ENCODE measurements at regions not wholly inside any gene's neighbourhood (a gene's known extent, or its start where the extent isn't known, plus 50 kb on each side); places are given as distances from the start of the nearest gene placed in this dataset.
"Not testable (repeated sequence)": the region's sequence is repeated elsewhere in the genome, so short reads cannot be mapped to it uniquely, and the experiment has no call there.

DNA sequence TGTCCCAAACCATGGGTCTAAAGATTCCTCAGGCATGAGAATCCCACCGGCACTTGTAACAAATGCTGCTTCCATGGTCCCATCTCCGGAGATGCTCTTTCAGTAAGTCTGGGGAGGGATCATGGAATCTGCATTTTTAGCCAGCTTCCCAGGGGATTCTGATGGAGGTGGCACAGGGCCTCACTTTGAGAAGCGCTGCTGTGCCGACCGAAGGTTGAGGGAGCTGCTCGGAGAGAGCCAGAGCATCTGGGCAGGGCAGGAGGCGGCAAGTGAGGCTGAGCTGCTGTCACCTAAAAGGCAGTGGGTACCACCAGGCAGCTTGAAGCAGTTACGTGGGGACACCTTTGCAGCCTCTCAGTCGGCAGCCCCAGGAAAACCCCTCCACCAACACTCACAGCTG lies 100.2 kb upstream of the CDYL start:
- DNase-seq, result no peak

DNA sequence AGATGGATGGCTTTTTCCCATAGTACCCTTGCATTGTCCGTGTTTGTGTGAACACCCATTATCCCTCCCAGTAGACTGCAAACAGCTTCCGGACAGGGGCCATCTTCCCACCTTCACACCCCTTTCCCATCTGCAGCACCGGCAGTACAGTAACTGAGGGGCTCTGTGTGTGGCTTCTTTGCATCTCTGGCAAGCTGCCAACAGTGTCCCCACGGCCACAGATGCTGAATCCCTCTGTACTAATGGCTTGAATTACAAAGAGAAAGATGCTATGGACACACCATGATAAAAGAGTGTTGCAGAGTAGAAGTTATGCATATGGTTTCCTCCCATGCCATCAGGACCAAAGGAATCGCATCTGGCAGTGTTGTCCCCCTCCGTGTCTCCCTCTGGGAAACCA lies 101.1 kb upstream of the CDYL start:
- no peak for DNase-seq

DNA sequence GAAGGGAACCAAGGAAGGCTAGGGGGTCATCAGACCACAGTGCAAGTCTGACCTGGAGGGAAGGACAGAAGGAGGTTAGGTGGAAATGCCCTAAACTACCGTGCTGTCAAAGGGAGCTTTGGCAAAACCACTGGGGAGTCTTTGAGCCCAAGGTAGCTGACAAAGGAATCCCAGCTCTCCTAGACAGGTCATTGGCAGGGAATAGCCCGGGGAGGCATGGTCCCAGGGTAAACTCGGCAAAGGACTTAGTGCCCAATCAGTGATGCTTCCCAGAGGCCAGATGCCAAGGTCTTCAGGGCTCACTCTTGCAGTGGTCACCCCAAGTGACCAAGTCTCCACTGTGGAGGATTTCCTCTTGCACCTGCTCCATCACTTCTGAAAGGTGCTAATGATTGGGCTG lies 102.3 kb upstream of the CDYL start:
- no peak for DNase-seq

DNA sequence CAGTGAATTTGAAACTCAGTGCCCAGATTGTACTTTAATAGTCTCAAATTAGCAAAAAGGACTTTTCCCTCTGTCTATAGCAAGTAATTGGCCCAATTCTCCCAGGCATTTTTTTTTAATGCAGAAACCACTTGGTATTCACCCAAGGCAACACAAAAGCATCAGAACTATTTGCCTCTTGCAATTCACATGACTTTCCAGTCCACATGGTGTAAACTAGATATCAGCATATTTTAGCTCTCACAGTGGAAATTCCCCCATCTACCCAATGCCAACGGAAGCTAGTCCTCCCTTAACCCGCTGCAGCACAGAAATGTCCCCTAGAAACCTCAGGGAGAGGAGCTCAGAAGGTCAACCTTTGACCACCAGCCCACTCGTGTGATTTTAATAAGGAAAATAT lies 103.4 kb upstream of the CDYL start:
- no peak for DNase-seq

DNA sequence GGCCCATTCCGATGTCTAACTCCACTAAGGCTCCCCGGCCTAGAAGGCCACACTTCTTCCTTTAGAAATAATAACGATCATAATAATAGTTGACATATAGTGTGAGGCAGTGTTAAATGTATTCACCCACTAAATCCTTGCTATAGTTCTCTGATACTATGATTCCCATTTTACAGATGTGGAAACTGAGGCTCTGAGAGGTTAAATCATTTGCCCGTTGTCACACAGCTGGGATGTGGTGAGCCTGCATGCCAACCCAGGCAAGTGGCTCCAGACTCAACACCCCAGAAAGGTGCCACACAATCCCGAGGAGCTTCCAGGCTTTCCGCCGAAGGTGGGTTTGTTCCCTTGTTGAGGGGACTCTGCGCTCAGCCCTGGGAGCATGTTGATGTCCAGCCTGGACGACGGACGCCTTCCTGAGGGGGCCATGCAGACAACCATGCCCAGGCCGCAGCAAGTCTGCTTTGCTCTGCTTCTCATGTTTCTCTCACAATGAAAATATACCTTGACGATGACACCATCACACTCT lies 104.6 kb upstream of the CDYL start:
- DNase-seq, result no peak

DNA sequence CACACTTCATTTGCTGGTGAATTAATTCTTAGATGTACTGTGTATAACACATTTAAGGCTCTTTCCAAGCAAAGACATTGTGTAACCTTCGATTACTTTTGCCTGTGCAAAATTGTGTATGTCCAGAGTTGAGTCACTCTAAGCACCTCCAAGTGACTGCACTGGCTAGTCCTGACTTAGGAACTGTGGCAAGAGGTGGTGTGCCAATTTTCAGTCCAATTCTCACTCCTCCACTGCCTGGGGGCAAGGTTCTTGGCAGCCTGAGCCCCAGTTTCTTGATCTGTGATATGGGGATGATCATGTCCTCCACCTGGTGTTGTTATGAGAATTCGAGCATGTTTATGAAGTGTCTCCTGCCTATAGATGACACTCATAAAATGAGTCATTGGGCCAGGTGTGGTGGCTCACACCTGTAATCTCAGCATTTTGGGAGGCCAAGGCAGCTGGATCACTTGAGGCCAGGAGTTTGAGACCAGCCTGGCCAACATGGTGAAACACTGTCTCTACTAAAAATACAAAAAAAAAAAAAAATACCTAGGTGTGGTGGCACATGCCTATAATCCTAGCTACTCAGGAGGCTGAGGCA lies 105.3 kb upstream of the CDYL start:
- no peak for DNase-seq

DNA sequence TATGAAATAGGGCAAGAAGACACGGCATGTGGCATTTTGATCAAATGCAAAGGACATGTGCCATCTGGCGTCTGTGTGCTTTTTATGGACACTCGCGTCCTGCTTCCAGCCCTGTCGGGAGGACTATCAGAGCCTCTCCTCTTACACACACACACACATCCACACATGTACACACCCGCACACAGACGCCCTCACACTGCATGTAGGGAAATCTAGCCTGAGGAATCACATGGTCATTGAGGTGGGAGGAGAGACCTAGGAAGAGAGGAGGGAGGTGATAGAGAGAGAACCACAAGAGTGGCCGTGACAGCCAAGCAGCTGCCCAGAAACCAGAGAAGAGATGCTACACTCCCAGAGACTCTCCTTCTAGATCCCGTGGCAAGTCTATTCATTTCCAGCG lies 105.9 kb upstream of the CDYL start:
- DNase-seq, result no peak

DNA sequence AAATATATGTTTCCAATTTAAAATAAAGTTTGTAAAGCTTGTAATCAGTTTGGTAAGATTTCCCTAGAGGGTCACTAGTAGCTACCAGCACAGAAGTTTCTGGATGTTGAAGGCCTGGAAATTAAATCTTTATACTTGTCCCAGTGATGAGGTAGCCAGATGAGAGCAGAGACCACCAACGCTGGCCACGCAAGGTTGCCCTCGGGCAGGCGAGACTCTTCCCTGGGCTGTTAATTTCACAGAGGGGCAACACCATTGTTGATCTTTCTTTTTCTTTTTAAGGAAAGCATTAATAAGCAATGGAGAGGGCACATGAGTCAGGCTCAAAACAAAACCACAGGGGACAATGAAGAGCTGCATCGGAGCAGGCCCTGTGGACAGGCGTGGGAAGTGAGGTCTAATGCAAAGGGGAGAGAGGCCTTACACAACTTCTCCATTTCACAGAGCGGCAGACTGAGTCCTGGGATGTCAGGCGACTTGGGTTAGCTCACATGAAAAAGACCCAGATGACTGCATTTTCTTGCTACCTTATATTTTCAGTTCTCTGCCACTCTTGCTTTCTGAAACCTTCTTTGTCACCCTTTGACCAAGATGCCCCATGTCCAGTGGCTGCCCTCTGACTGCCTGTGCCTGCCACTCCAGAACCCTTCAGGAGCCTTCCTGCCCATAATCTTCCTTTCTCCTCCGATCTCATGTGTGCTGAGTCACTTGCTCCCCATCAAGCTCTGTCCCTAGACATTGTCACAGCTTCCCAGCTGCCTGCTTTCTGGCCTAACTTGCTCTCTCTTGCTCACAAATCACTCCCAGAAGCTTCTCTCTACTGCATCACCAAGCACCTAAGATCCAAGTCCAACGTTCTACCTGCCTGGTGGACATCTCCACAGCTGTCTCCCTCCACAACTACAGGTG lies 107.7 kb upstream of the CDYL start:
- no peak for DNase-seq

DNA sequence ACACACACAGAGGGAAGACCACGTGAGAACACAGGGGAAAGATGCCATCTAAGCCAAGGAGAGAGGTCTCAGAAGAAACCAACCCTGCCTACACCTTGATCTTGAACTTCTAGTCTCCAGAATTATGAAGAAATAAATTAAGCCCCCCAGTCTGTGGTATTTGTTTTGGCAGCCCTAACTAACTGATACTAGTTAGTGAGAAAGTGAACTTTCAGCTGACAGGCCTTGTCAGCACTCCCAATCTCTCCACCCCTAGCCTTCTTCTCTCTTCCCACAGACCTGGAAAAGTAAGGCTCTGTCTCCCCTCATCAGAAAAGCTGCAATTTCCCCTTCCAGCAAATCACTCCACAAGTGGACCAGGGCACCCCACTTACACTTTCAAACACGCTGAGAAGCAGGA lies 108.6 kb upstream of the CDYL start:
- no peak for DNase-seq

DNA sequence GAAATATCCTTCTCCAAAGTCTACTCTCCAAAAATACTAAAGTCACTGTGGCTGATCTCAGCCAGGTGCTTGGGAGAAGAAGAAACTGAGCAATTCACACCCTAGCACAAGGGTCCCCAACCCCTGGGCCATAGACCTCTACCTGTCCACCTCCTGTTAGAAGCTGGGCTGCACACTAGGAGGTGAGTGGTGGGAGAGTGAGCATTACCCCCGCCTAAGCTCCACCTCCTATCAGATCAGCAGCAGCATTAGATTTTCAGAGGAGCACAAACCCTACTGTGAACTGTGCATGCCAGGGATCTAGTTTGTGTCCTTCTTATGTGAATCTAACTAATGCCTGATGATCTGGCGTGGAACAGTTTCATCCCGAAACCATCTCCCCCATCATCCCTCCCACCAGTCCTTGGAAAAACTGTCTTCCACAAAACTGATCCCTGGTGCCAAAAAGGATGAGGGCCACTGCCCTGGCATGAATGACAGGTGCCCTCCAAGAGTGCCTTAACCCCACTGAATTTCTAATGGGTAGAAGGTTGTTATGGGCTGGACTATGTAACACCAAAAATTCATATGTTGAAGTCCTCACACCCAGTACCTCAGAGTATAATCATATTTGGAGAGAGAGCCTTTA lies 109.2 kb upstream of the CDYL start:
- DNase-seq, result no peak

DNA sequence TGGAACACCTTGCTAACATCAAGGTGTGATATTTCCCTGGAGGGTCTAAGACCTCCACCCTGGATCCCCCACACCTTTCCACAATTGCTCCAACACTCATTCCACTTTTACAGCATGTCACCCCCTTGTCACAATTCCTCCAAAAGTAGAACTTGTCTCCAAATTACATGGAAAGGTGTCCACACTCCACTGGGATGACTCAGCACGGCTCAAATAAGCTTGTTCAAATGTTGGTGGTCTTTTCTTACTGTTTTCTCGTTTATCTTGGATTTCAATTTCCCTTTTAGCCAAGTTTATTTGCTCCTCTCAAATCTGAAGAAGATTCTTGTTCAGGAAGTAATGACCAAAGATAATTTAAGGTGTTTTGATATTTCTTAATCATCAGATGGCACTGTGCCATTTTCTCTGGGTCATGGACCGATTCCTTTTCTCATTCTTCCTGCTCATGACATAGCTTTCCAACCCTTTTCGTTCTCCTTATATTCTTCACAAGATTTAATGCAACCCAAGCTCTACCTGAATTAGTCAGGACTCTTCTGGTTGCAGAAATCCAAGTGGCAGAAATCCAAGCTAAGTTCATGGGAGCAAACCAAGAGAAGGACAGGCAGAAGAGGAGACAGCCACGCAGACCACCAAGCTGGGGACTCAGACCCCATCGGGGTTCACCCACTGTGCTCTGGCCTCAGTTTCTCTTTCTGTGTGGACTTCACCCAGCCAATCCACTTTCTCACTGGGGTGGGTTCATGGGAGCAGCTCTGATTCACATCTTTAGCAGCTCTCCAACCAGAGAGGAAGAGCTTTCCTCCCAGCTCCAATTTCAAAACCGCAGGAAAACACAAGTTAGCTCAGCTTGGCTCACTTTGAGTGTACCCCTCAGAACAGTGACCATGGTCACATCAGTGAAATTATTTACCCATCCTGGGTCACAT lies 110.5 kb upstream of the CDYL start:
- no peak for DNase-seq

DNA sequence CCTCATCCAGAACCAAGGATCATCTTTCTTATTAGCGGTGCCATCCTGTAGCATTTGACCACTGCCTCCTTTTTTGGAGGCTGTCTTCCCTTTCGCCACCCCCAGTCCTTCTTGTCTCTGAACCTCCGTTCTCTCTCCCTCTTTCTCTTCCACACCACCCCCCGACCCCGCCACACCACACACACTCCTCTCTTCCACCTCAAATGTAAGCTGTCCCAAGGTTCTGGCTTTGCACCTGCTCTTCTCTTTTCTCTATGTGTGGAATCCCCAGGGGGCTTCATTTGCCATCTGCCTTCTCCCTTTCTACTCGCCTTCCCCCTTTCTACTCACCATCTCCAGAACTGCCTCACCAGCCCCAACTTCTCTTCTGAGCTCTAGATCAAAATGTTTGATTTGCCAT lies 111.3 kb upstream of the CDYL start:
- DNase-seq, result no peak

DNA sequence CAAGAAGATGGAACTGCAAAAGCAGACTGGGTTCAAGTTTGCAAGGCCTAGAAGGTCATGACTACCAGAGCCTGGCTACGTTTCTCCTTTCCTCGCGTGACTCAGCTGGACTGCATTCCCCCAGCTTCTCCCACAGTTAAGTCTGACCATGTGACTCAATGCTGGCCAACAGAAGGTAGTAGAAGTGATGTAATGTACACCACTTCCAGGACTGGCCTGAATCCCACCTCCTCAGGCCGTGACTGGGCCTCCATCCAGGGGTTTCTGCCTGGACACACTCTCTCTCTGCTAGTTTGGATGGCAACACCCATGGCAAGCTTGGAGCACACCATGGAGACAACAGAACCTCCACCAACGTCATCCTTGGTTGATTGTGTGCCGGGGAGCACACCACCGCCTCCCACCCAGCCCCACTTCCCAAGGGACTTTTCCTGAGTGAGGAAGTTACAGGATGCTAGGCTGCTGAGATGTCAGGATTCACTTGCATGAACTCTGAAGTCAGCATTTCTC lies 112.0 kb upstream of the CDYL start:
- no peak for DNase-seq

DNA sequence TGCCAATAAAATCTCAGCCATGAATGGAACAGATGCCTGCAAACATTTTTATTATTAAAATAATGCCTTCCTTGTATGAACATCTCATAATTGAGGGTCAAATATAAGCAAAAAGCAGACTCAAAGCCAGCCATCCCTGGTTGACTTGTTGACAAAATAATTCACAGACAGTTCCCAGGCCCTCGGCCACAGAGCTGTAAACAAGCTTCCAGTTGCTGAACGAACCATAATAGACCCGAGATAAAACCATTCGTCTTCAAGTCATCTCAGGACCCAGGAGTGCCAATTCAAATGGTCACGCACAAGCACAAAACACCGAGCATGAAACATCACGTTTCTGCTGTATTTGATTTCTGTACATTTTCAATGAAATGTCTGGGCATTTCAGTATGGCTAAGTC lies 113.3 kb upstream of the CDYL start:
- DNase-seq, result no peak

DNA sequence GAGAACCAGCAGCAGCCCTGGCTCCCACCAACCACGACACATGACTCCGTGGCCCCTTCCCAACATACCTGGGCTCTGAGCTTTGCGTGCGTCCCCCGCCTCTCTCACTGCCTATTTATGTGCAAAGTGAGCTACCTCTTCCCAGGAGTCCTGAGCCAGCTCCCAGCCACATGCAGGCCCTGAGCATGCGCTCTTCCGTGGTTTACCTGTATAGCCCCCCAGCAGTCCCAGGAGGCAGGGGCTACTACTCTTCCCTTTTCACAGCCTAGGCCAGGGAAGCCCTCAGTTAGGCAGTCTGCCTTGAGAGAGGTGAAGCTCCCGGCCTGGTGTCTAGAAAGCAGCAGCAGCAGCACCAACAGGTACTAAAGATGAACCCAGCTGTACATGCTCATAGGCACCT lies 114.8 kb upstream of the CDYL start:
- DNase-seq, result no peak

DNA sequence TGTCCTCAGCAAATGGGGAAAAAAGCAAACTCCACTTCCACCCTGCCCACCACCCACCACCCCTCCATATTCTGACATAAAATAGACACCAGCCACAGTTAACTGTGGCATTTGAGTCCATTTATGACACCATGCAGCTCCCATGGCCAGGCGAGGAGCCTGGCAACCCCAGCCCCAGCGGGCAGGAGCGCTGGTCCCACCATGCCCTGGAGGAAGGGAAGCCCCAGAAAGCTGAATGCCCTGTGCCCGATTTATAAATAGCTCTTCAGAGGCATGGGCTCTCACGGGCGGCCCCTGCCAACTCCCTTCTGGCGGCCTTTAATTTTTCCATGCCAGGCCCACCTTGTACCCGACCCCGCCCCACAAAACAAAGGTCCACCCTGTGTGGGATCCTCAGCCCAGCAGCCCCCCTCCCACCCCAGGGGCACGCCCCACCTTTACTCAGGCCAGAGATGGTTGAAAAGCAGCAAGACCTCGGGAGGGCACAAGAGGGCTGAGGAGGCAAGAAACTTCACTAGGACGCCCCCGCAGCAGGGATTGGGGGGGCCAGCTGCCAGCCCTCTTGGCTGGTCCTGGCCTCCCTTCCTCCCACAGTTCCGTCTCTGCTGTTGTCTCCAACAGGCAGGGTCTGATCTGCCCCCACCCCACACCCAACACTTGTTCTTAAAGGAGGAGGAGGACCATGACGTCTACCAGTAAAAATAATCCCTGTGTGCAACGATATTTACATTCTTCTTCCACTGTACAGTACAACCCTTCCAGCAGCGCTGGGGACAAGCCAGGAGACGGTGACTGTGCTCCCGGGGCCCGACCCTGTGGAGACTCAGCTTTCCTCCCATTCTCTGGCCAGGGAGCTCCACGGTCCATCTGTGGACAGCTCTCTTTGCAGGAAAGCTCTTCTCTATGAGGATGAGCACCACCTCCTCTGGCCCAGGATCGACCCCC lies 115.6 kb upstream of the CDYL start:
- no peak for DNase-seq

DNA sequence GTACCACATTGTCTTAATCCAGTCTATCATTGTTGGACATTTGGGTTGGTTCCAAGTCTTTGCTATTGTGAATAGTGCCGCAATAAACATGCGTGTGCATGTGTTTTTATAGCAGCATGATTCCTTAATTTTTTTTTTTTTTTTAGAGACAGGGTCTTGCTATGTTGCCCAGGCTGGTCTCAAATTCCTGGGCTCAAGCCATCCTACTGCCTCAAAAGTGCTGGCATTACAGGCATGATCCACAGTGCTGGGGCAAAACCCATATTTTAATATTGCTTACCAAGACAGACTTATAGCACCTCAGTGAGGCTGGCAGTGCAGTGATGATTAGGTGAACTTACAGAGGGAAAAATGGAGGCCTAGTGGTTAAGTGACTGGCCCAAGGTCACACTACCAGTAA lies 116.5 kb upstream of the CDYL start:
- not testable (repeated sequence) for DNase-seq

DNA sequence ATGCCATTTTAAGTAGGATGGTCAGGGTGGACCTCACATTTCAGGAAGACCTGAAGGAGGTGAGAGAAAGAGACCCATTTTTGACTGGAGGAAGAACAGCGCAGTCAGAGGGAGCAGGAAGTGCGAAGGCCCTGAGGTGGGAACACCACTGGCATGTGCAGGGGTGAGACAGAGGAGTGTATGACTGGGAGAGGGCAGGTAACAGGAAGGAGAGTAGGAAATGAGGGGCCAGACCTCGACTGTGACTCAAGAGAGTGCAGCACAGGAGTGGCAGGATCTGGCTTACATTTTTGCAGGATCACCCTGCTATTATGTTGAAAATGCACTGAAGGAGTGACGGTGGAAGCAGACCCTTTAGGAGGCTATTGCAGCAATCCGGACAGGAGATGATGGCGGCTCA lies 117.7 kb upstream of the CDYL start:
- no peak for DNase-seq

DNA sequence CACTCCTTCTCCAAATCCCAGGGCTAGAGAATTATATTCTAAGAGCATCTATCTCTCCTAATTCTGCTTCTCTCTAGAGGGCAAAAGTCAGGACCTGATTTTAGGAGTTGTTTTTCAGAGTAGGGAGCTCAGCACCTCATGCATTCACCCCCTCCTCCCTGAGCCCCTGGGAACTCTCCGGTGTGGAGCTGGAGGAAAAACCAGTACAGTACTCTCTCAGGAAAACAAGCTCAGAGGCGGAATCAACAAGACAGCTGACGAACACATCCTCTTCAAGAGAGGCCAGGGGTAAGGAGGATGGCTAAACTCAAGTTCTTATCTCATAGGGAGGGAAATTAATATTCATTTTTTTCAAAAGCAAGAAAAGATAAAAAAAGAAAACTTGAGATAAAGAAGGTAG lies 120.1 kb upstream of the CDYL start:
- DNase-seq, result no peak

DNA sequence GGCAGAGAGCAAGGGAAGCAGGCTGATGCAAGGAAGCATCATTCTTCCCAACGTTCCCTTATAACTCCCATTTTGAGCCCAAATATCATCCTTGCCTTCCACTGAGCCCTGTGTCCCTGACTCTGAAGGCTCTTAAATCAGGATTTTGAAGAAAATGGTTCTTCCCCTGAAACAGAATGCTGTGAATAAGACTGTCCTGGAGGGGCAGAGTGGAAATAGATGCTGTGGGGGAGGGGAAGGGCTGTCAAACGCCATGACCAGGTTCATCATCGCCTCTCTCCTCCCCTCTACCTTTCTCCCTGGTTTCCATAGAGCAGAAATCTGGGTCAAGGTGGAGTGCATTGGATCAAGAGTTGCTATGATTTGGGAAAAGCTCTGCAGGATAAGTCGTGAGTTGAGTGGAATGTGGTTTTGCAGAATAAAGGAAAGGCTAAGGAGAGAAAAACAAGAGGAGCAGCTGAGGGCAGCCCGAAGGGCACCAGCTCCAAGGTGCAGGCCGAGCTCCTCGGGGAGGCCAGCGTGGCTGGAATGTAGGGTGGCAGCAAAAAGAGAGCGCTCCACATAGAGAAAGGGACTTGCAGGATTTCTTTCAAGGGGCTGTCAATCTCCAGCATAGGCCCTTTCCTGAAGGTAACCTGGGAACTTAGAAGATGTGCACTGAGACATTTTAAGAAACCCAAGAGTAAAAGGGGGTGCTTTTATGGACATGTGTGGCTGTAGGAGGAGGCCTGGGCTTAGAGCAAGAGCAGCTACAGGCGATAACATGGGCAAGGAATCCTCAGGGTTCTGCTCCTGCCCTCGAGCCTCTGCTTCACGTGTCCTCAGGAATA lies 120.8 kb upstream of the CDYL start:
- no peak for DNase-seq

DNA sequence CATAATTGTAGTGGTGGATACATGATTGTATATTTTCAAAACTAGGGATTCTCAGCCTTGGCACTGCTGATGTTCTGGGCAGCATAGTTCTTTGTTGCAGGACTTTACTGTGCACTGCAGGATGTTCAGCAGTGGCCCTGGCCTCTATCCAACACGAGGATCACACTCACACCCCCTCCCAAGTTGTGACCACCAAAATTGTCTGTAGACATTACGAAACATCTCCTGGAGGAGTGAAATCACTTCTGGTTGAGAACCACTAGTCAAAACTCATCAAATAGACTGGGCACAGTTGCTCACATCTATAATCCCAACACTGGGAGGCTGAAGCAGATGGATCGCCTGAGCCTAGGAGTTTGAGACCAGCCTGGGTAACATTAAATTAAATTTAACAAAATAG lies 123.1 kb upstream of the CDYL start:
- no peak for DNase-seq
